ENCODE measurements at regions not wholly inside any gene's neighbourhood (a gene's known extent, or its start where the extent isn't known, plus 50 kb on each side); places are given as distances from the start of the nearest gene placed in this dataset.

DNA sequence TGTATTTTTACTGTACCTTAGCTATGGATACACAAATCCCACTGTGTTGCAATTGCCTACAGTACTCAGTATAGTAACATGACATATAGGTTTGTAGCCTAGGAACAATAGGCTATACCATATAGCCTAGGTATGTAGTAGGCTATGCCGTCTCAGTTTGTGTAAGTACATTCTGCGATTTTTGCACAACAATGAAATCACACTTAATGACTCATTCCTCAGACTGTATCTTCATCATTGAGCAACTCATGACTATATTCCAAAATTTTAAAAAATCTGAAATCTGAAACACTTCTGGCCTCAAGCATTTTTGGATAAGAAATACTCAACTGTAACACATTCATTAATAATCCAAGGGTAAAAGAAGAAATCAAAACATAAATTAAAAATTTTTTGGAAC is 666.8 kb upstream of the GRAMD2B start:
- TF ChIP-seq, protein P1, sequence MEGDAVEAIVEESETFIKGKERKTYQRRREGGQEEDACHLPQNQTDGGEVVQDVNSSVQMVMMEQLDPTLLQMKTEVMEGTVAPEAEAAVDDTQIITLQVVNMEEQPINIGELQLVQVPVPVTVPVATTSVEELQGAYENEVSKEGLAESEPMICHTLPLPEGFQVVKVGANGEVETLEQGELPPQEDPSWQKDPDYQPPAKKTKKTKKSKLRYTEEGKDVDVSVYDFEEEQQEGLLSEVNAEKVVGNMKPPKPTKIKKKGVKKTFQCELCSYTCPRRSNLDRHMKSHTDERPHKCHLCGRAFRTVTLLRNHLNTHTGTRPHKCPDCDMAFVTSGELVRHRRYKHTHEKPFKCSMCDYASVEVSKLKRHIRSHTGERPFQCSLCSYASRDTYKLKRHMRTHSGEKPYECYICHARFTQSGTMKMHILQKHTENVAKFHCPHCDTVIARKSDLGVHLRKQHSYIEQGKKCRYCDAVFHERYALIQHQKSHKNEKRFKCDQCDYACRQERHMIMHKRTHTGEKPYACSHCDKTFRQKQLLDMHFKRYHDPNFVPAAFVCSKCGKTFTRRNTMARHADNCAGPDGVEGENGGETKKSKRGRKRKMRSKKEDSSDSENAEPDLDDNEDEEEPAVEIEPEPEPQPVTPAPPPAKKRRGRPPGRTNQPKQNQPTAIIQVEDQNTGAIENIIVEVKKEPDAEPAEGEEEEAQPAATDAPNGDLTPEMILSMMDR (IDR thresholded peaks at IDR 0.05), result no peak
- no peak for TF ChIP-seq POLR2A (IDR thresholded peaks at IDR 0.05)
